ENCODE measurements at regions not wholly inside any gene's neighbourhood (a gene's known extent, or its start where the extent isn't known, plus 50 kb on each side); places are given as distances from the start of the nearest gene placed in this dataset.

DNA sequence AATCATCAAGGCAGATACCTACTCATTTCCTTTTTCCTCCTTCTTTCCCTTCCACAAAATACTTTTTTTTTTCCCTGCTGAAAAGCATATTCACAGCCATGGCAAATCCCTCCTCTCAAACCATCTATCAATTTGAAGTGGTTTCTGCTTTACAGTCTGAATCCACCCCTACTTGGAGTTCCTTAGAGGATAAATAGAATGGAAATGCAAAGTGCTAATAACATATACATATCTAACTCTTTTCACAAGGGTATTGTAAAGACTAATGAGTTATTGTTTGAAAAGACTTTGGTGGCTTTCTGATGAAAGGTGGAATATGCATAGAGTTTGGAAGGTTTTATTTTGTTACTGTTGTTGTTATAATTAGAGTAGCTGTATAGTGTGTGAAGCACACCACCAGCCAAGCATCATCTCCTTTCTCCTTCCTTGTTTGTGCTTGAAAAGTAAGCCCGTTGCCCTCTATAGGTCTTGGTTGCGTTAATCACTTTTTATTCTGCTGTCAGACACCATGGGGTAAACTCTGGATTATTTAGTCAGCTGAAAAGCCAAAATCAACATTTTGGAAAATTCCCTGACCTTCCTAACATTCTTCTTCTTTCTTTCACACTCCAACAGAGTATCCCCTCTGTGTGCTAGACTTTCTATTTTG, 2126.9 kb upstream of the CELF4 start:
- Histone ChIP-seq H3K4me1 (ENCODE audit: low read length) (no peaks in the 10 kb centered on the region), H3K36me3 (ENCODE audit: insufficient read depth, low read length) (no peaks in the 10 kb centered on the region), H3K79me2 (ENCODE audit: low read length) (no peaks in the 10 kb centered on the region), H3K4me2 (ENCODE audit: low read depth, low read length, poor library complexity, severe bottlenecking) (no peak overlapping the region), H3K9me3 (ENCODE audit: low read length) (peaks cover 30% of the 10 kb centered on the region), H3K27ac (ENCODE audit: low read length) (no peak overlapping the region), H4K20me1 (ENCODE audit: insufficient read depth, low read depth, low read length) (no peaks in the 10 kb centered on the region), H3K9ac (ENCODE audit: low read length) (no peak overlapping the region), H3K9me2 (replicated peaks; ENCODE audit: insufficient read depth, low read length) (no peaks in the 10 kb centered on the region), H2AFZ (ENCODE audit: low read length) (no peak overlapping the region), H3K4me3 (ENCODE audit: low read length) (no peak overlapping the region), H3K27me3 (ENCODE audit: low read length) (no peaks in the 10 kb centered on the region)
- DNase-seq = no peak

DNA sequence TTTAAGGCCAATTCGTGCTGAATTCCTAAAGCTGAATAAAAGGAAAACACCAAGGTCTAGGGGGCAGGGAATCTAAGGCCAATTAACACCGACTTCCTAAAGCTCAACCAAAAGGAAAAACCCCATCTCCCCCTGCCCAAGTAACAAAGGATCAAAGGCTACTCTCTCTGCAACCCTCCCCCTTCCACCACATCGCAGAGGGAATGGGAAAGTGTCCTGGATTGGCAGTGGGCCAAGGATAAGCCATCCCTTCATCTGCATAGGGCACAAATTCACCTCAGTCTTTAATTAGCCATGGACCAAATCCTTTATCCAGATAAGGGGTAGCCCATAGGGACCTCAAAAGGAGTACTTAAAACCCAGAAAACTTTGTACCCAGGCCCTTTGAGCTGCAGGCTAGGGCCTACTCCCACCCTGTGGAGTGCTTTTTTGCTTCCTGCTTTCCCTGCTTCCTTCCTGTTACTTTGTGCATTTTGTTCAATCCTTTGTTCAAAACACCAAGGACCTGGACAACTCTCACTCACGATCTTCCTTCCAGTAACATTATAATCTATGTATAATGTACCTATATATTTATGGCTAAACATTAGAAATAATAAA, 2119.8 kb upstream of the CELF4 start:
- Histone ChIP-seq H4K20me1 (ENCODE audit: insufficient read depth, low read depth, low read length) (no peaks in the 10 kb centered on the region), H3K27me3 (ENCODE audit: low read length) (no peaks in the 10 kb centered on the region), H3K79me2 (ENCODE audit: low read length) (no peaks in the 10 kb centered on the region), H3K9me3 (ENCODE audit: low read length) (peaks cover 11% of the 10 kb centered on the region), H3K4me2 (ENCODE audit: low read depth, low read length, poor library complexity, severe bottlenecking) (no peak overlapping the region), H3K4me3 (ENCODE audit: low read length) (no peak overlapping the region), H2AFZ (ENCODE audit: low read length) (no peak overlapping the region), H3K9me2 (replicated peaks; ENCODE audit: insufficient read depth, low read length) (no peaks in the 10 kb centered on the region), H3K4me1 (ENCODE audit: low read length) (no peaks in the 10 kb centered on the region), H3K27ac (ENCODE audit: low read length) (no peak overlapping the region), H3K36me3 (ENCODE audit: insufficient read depth, low read length) (no peaks in the 10 kb centered on the region), H3K9ac (ENCODE audit: low read length) (no peak overlapping the region)
- DNase-seq = no peak

DNA sequence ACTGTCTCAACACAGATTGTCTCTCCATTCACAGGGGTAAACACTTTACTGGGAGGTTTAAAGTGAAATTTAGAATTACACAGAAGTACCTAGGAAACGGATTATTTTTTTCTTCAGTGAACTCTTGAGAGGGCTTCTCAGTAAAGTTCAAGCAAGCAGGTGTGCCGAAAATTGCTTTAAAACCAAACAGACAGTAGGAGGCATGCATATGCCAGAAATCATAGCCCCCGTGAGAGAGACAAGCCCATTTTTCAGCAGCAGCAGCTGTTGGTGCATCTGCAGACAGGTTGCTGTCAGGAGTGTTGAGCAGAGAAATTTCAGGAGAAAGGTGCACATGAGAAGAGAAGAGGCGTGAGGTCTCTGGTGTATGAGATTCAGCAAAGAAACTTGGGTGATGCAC, 2115.5 kb upstream of the CELF4 start:
- no peak overlapping the region for H3K9ac ChIP-seq (ENCODE audit: low read length)
- no peaks in the 10 kb centered on the region for H4K20me1 ChIP-seq (ENCODE audit: insufficient read depth, low read depth, low read length)
- DNase-seq = no peak
- no peak overlapping the region for H3K27ac ChIP-seq (ENCODE audit: low read length)
- H3K4me1 ChIP-seq (ENCODE audit: low read length) = no peaks in the 10 kb centered on the region
- no peak overlapping the region for H2AFZ ChIP-seq (ENCODE audit: low read length)
- H3K79me2 ChIP-seq (ENCODE audit: low read length) = no peaks in the 10 kb centered on the region
- peaks cover 7% of the 10 kb centered on the region; the same call in 1 of the 2 replicates for H3K9me3 ChIP-seq (ENCODE audit: low read length)
- H3K4me3 ChIP-seq (ENCODE audit: low read length) = no peak overlapping the region
- H3K36me3 ChIP-seq (ENCODE audit: insufficient read depth, low read length) = no peaks in the 10 kb centered on the region
- no peak overlapping the region for H3K4me2 ChIP-seq (ENCODE audit: low read depth, low read length, poor library complexity, severe bottlenecking)
- no peaks in the 10 kb centered on the region for H3K9me2 ChIP-seq (replicated peaks; ENCODE audit: insufficient read depth, low read length)
- H3K27me3 ChIP-seq (ENCODE audit: low read length) = no peaks in the 10 kb centered on the region

DNA sequence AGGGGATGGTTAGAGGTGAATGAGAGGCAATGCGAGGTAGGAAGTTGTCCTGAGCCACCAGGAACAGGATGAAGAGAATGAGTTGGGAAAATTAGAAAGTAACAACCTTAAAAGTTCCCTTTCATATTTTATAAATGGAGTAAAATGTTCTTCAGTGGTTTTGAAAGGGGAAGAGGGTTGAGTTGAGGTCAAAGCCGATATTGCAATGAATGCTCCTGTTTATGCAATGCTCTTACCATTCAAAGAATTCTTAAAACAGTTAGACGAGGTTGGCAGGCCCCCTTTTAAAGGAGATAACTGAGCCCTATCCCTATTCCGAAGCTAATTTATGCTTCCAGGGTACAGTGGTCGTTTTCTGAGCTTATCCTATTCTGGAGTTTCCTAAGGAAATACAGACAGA, 2110.3 kb upstream of the CELF4 start:
- no peaks in the 10 kb centered on the region for H3K4me1 ChIP-seq (ENCODE audit: low read length)
- H4K20me1 ChIP-seq (ENCODE audit: insufficient read depth, low read depth, low read length) = no peaks in the 10 kb centered on the region
- H3K4me3 ChIP-seq (ENCODE audit: low read length) = no peak overlapping the region
- no peaks in the 10 kb centered on the region for H3K27me3 ChIP-seq (ENCODE audit: low read length)
- no peak overlapping the region for H2AFZ ChIP-seq (ENCODE audit: low read length)
- H3K27ac ChIP-seq (ENCODE audit: low read length) = no peak overlapping the region
- no peak for DNase-seq
- no peaks in the 10 kb centered on the region for H3K36me3 ChIP-seq (ENCODE audit: insufficient read depth, low read length)
- no peaks in the 10 kb centered on the region for H3K9me2 ChIP-seq (replicated peaks; ENCODE audit: insufficient read depth, low read length)
- no peak overlapping the region for H3K4me2 ChIP-seq (ENCODE audit: low read depth, low read length, poor library complexity, severe bottlenecking)
- H3K9me3 ChIP-seq (ENCODE audit: low read length) = peaks cover 13% of the 10 kb centered on the region
- H3K79me2 ChIP-seq (ENCODE audit: low read length) = no peaks in the 10 kb centered on the region
- H3K9ac ChIP-seq (ENCODE audit: low read length) = no peak overlapping the region

DNA sequence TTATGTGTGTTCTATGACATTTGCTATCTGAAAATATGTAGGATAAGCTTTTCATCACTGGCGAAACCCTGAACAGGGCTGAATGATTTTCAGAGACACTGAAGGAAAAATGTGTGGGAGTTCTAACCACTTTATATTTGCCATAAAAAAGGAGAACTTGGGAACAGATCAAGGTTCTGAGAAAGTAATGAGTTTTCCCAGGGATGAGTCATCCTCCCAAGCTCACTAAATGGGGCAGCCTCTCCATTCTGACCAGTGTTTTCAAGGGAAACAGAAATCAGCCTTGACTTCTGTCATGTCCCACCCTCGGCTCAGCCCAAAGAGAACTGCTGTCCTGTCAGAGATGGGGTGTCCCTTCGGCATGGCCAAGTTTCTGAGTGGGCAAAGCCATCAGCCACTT, 2109.8 kb upstream of the CELF4 start:
- Histone ChIP-seq H3K36me3 (ENCODE audit: insufficient read depth, low read length) (no peaks in the 10 kb centered on the region), H3K9ac (ENCODE audit: low read length) (no peak overlapping the region), H3K27me3 (ENCODE audit: low read length) (no peaks in the 10 kb centered on the region), H3K79me2 (ENCODE audit: low read length) (no peaks in the 10 kb centered on the region), H3K4me3 (ENCODE audit: low read length) (no peak overlapping the region), H3K4me2 (ENCODE audit: low read depth, low read length, poor library complexity, severe bottlenecking) (no peak overlapping the region), H3K27ac (ENCODE audit: low read length) (no peak overlapping the region), H4K20me1 (ENCODE audit: insufficient read depth, low read depth, low read length) (no peaks in the 10 kb centered on the region), H3K4me1 (ENCODE audit: low read length) (no peaks in the 10 kb centered on the region), H3K9me3 (ENCODE audit: low read length) (peaks cover 18% of the 10 kb centered on the region), H2AFZ (ENCODE audit: low read length) (no peak overlapping the region), H3K9me2 (replicated peaks; ENCODE audit: insufficient read depth, low read length) (no peaks in the 10 kb centered on the region)
- DNase-seq = no peak

DNA sequence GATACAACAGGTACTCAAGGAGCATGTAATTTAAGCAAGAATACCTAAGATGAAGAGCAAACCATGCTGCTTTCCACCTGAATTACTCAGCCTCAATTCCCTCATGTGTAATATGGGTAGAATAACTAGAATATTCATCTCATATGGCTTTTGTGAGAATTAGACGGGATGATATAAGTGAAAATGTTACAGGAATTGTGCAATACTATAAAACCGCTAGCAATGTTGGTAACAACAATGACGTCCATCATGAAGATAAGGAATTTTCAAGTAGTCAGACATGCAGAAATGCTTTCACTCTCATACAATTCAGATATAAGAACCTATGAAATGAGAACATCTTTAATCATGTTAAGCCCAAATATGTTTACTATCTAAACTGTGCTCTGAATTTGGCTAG, 2106.6 kb upstream of the CELF4 start:
- no peak for DNase-seq
- no peaks in the 10 kb centered on the region for H3K36me3 ChIP-seq (ENCODE audit: insufficient read depth, low read length)
- H3K9ac ChIP-seq (ENCODE audit: low read length) = no peak overlapping the region
- no peaks in the 10 kb centered on the region for H3K79me2 ChIP-seq (ENCODE audit: low read length)
- no peaks in the 10 kb centered on the region for H3K4me1 ChIP-seq (ENCODE audit: low read length)
- H3K9me2 ChIP-seq (replicated peaks; ENCODE audit: insufficient read depth, low read length) = no peaks in the 10 kb centered on the region
- no peak overlapping the region for H3K27ac ChIP-seq (ENCODE audit: low read length)
- no peak overlapping the region for H3K4me3 ChIP-seq (ENCODE audit: low read length)
- H3K4me2 ChIP-seq (ENCODE audit: low read depth, low read length, poor library complexity, severe bottlenecking) = no peak overlapping the region
- peaks cover 20% of the 10 kb centered on the region for H3K9me3 ChIP-seq (ENCODE audit: low read length)
- H3K27me3 ChIP-seq (ENCODE audit: low read length) = no peaks in the 10 kb centered on the region
- H2AFZ ChIP-seq (ENCODE audit: low read length) = no peak overlapping the region
- H4K20me1 ChIP-seq (ENCODE audit: insufficient read depth, low read depth, low read length) = no peaks in the 10 kb centered on the region

DNA sequence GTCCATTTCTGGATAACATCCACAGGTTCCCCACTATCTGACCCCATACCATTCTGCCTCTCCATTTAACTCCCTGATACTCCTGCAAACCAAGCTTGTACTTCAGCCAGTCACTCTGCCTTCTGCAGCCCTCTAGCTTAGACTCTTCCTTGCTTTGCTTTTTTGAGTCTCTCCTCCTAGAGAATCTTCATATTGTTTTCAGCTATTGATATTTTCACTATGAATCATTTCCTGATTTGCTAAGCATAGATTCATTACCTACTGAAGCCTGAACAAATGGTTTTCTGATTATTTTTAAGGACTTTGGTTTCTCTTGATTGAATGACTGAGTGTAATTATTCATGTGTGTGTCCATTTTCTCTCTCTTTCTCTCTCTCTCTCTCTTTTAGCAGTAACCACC, 2102.3 kb upstream of the CELF4 start:
- Histone ChIP-seq H3K27ac (ENCODE audit: low read length) (no peak overlapping the region), H3K9me3 (ENCODE audit: low read length) (peaks cover 30% of the 10 kb centered on the region), H3K27me3 (ENCODE audit: low read length) (no peaks in the 10 kb centered on the region), H3K79me2 (ENCODE audit: low read length) (no peaks in the 10 kb centered on the region), H3K4me2 (ENCODE audit: low read depth, low read length, poor library complexity, severe bottlenecking) (no peak overlapping the region), H3K4me3 (ENCODE audit: low read length) (no peak overlapping the region), H2AFZ (ENCODE audit: low read length) (no peak overlapping the region), H3K9me2 (replicated peaks; ENCODE audit: insufficient read depth, low read length) (no peaks in the 10 kb centered on the region), H3K36me3 (ENCODE audit: insufficient read depth, low read length) (no peaks in the 10 kb centered on the region), H4K20me1 (ENCODE audit: insufficient read depth, low read depth, low read length) (no peaks in the 10 kb centered on the region), H3K9ac (ENCODE audit: low read length) (no peak overlapping the region), H3K4me1 (ENCODE audit: low read length) (no peaks in the 10 kb centered on the region)
- no peak for DNase-seq

DNA sequence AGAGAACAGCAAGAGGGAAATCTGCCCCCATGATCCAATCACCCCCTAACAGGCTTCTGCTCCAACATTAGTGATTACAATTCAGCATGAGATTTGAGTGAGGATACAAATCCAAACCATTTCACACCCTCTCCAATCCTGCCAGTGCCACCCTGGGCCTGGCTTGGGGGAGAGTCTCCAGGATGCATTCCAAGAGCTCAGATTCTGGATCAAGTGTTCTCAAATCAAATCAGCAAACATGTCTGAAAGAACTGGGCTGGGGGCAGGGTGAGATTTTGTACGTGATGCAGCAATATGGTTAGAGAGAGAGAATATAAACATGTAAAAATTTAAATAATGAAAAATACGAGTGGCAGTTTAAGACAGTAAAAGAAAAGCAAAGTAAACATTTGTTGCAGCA, 2100.9 kb upstream of the CELF4 start:
- Histone ChIP-seq H3K79me2 (ENCODE audit: low read length) (no peaks in the 10 kb centered on the region), H3K36me3 (ENCODE audit: insufficient read depth, low read length) (no peaks in the 10 kb centered on the region), H4K20me1 (ENCODE audit: insufficient read depth, low read depth, low read length) (no peaks in the 10 kb centered on the region), H3K9me2 (replicated peaks; ENCODE audit: insufficient read depth, low read length) (no peaks in the 10 kb centered on the region), H3K4me2 (ENCODE audit: low read depth, low read length, poor library complexity, severe bottlenecking) (no peak overlapping the region), H3K9me3 (ENCODE audit: low read length) (peaks cover 26% of the 10 kb centered on the region), H3K4me3 (ENCODE audit: low read length) (no peak overlapping the region), H3K9ac (ENCODE audit: low read length) (no peak overlapping the region), H3K27ac (ENCODE audit: low read length) (no peak overlapping the region), H2AFZ (ENCODE audit: low read length) (no peak overlapping the region), H3K4me1 (ENCODE audit: low read length) (no peaks in the 10 kb centered on the region), H3K27me3 (ENCODE audit: low read length) (no peaks in the 10 kb centered on the region)
- DNase-seq = no peak

Measured in Karpas-422 (cell line).